IMR-90 (cell line): ENCODE measurements at regions not wholly inside any gene's neighbourhood (a gene's known extent, or its start where the extent isn't known, plus 50 kb on each side); places are given as distances from the start of the nearest gene placed in this dataset.

Source experiments
- CTCF ChIP-seq: conservative IDR thresholded peaks from 2 replicates; pipeline ENCODE4 v1.5.1; 2012; ENCODE audit warnings: mild to moderate bottlenecking, low read depth, low read length, improper control_type of control experiment
- ELK1 ChIP-seq: fragments of 150-350 bp; IDR thresholded peaks from 2 replicates; pipeline ENCODE4 v1.6.1; 2016; ENCODE audit warnings: low read depth, mild to moderate bottlenecking, low read length, moderate library complexity, borderline replicate concordance
- FOS ChIP-seq: fragments of 150-350 bp; IDR thresholded peaks from 2 replicates; pipeline ENCODE4 v1.6.1; 2016; ENCODE audit warnings: low read depth, low read length
- MAFK ChIP-seq: IDR thresholded peaks from 2 replicates; pipeline ENCODE4 v1.6.1; 2012; ENCODE audit warnings: low read depth, low read length, improper control_type of control experiment
- MAZ ChIP-seq: IDR thresholded peaks from 2 replicates; pipeline ENCODE4 v1.6.1; 2012; ENCODE audit warnings: low read depth, mild to moderate bottlenecking, low read length, improper control_type of control experiment, moderate library complexity, borderline replicate concordance
- POLR2A ChIP-seq: IDR thresholded peaks from 2 replicates; pipeline ENCODE4 v1.6.1; 2012; ENCODE audit warnings: mild to moderate bottlenecking, low read depth, low read length
- RAD21 ChIP-seq: IDR thresholded peaks from 2 replicates; pipeline ENCODE4 v1.6.1; 2012; ENCODE audit warnings: low read length, improper control_type of control experiment
- RCOR1 ChIP-seq: IDR thresholded peaks from 2 replicates; pipeline ENCODE4 v1.6.1; 2012; ENCODE audit warnings: mild to moderate bottlenecking, low read length, improper control_type of control experiment; ENCODE audit not compliant: insufficient replicate concordance
- RFX5 ChIP-seq: IDR thresholded peaks from 2 replicates; pipeline ENCODE4 v1.8.0; 2012; ENCODE audit warnings: low read depth, mild to moderate bottlenecking, low read length, moderate library complexity

- TF ChIP-seq POLR2A (no peak), CTCF (no peak), MAFK (no peak), ELK1 (no peak), RFX5 (no peak), RCOR1 (no peak), FOS (no peak), RAD21 (no peak), MAZ (no peak)
Observed at GRCh38 chr18:70382992-70383717, 94.3 kb downstream of the SOCS6 start.
